ENCODE measurements at regions not wholly inside any gene's neighbourhood (a gene's known extent, or its start where the extent isn't known, plus 50 kb on each side); places are given as distances from the start of the nearest gene placed in this dataset.
"Not testable (repeated sequence)": the region's sequence is repeated elsewhere in the genome, so short reads cannot be mapped to it uniquely, and the experiment has no call there.

- H3K27me3 Mint-ChIP-seq: no peaks in the 10 kb centered on the region
- H3K4me3 Mint-ChIP-seq: no peak overlapping the region
- H3K4me1 Mint-ChIP-seq: no peaks in the 10 kb centered on the region
Measured at GRCh38 chr12:74641694-74642093, 104.1 kb downstream of the ATXN7L3B start.

GRCh38 chr12:74644681-74645080 is 107.0 kb downstream of the ATXN7L3B start:
- H3K4me3 Mint-ChIP-seq: no peak overlapping the region
- H3K27me3 Mint-ChIP-seq: no peaks in the 10 kb centered on the region
- H3K4me1 Mint-ChIP-seq: no peaks in the 10 kb centered on the region
- H3K27ac Mint-ChIP-seq: no peak overlapping the region
- no peaks in the 10 kb centered on the region for H3K9me3 Mint-ChIP-seq
- ChIA-PET CTCF (no interaction called here), POLR2A (no interaction called here)
- no peak for DNase-seq
- H3K36me3 Mint-ChIP-seq (ENCODE audit: low read depth): no peaks in the 10 kb centered on the region

More at GRCh38 chr12:74641694-74642093, 104.1 kb downstream of the ATXN7L3B start:
- POLR2A ChIA-PET: no interaction called here
- Mint-ChIP-seq H3K27ac (no peak overlapping the region), H3K36me3 (ENCODE audit: low read depth) (no peaks in the 10 kb centered on the region), H3K9me3 (no peaks in the 10 kb centered on the region)
- CTCF ChIA-PET: no interaction called here
- no peak for DNase-seq

- Mint-ChIP-seq H3K27ac (no peak overlapping the region), H3K9me3 (no peaks in the 10 kb centered on the region), H3K27me3 (no peaks in the 10 kb centered on the region), H3K36me3 (ENCODE audit: low read depth) (no peaks in the 10 kb centered on the region), H3K4me3 (no peak overlapping the region), H3K4me1 (no peaks in the 10 kb centered on the region)
- ChIA-PET POLR2A (no interaction called here), CTCF (interaction anchor here (0.5 kb wide), 1 partner anchor 17 kb away, joined by 4 read pairs; no protein-coding TSS in a partner anchor)
- no peak for DNase-seq
Measured at GRCh38 chr12:74646831-74647230, 109.2 kb downstream of the ATXN7L3B start.

- no peak for DNase-seq
- H3K36me3 Mint-ChIP-seq (ENCODE audit: low read depth): no peaks in the 10 kb centered on the region
- no peaks in the 10 kb centered on the region for H3K4me1 Mint-ChIP-seq
- H3K27ac Mint-ChIP-seq: no peak overlapping the region
- POLR2A ChIA-PET: no interaction called here
- no peaks in the 10 kb centered on the region for H3K9me3 Mint-ChIP-seq
- no peaks in the 10 kb centered on the region for H3K27me3 Mint-ChIP-seq
- CTCF ChIA-PET: interaction anchor here (0.5 kb wide), 1 partner anchor 16 kb away, joined by 4 read pairs; no protein-coding TSS in a partner anchor
- H3K4me3 Mint-ChIP-seq: no peak overlapping the region
Measured at GRCh38 chr12:74647256-74647655, 109.6 kb downstream of the ATXN7L3B start.

GRCh38 chr12:74656251-74656650 is 118.6 kb downstream of the ATXN7L3B start:
- Mint-ChIP-seq H3K9me3 (no peaks in the 10 kb centered on the region), H3K4me1 (no peaks in the 10 kb centered on the region), H3K27ac (no peak overlapping the region), H3K4me3 (no peak overlapping the region), H3K27me3 (no peaks in the 10 kb centered on the region), H3K36me3 (ENCODE audit: low read depth) (no peaks in the 10 kb centered on the region)
- ChIA-PET CTCF (no interaction called here), POLR2A (no interaction called here)
- DNase-seq: no peak

GRCh38 chr12:74660442-74660841 is 122.8 kb downstream of the ATXN7L3B start:
- no peak for DNase-seq
- POLR2A ChIA-PET: no interaction called here
- CTCF ChIA-PET: no interaction called here
- no peak overlapping the region for H3K4me3 Mint-ChIP-seq
- no peaks in the 10 kb centered on the region for H3K4me1 Mint-ChIP-seq
- no peaks in the 10 kb centered on the region for H3K27me3 Mint-ChIP-seq
- no peak overlapping the region for H3K27ac Mint-ChIP-seq
- no peaks in the 10 kb centered on the region for H3K9me3 Mint-ChIP-seq
- no peaks in the 10 kb centered on the region for H3K36me3 Mint-ChIP-seq (ENCODE audit: low read depth)

GRCh38 chr12:74663958-74664357 is 126.3 kb downstream of the ATXN7L3B start:
- Mint-ChIP-seq H3K27me3 (no peaks in the 10 kb centered on the region), H3K27ac (no peak overlapping the region), H3K9me3 (no peaks in the 10 kb centered on the region), H3K4me1 (no peaks in the 10 kb centered on the region), H3K4me3 (no peak overlapping the region), H3K36me3 (ENCODE audit: low read depth) (no peaks in the 10 kb centered on the region)
- ChIA-PET CTCF (no interaction called here), POLR2A (no interaction called here)
- DNase-seq: no peak

- POLR2A ChIA-PET: no interaction called here
- CTCF ChIA-PET: no interaction called here
- no peaks in the 10 kb centered on the region for H3K4me1 Mint-ChIP-seq
- no peaks in the 10 kb centered on the region for H3K27me3 Mint-ChIP-seq
- DNase-seq: no peak
- H3K4me3 Mint-ChIP-seq: no peak overlapping the region
- no peaks in the 10 kb centered on the region for H3K36me3 Mint-ChIP-seq (ENCODE audit: low read depth)
- H3K9me3 Mint-ChIP-seq: no peaks in the 10 kb centered on the region
- H3K27ac Mint-ChIP-seq: no peak overlapping the region
Measured at GRCh38 chr12:74665690-74666089, 128.1 kb downstream of the ATXN7L3B start.

- no peak for DNase-seq
- no peak overlapping the region for H3K27ac Mint-ChIP-seq
- H3K4me3 Mint-ChIP-seq: no peak overlapping the region
- no peaks in the 10 kb centered on the region for H3K27me3 Mint-ChIP-seq
- no peaks in the 10 kb centered on the region for H3K36me3 Mint-ChIP-seq (ENCODE audit: low read depth)
- no peaks in the 10 kb centered on the region for H3K9me3 Mint-ChIP-seq
- ChIA-PET POLR2A (no interaction called here), CTCF (no interaction called here)
- no peaks in the 10 kb centered on the region for H3K4me1 Mint-ChIP-seq
Measured at GRCh38 chr12:74671421-74671820, 133.8 kb downstream of the ATXN7L3B start.

GRCh38 chr12:74676955-74677354 is 139.3 kb downstream of the ATXN7L3B start:
- CTCF ChIA-PET; H3K4me1 Mint-ChIP-seq; H3K27ac Mint-ChIP-seq; H3K27me3 Mint-ChIP-seq; H3K36me3 Mint-ChIP-seq (ENCODE audit: low read depth); H3K9me3 Mint-ChIP-seq; POLR2A ChIA-PET; H3K4me3 Mint-ChIP-seq; DNase-seq: not testable (repeated sequence)

GRCh38 chr12:74685385-74685784 is 147.8 kb downstream of the ATXN7L3B start:
- Mint-ChIP-seq H3K27ac (no peak overlapping the region), H3K36me3 (ENCODE audit: low read depth) (no peaks in the 10 kb centered on the region), H3K4me1 (no peaks in the 10 kb centered on the region), H3K4me3 (no peak overlapping the region), H3K9me3 (no peaks in the 10 kb centered on the region), H3K27me3 (peaks cover 1% of the 10 kb centered on the region)
- ChIA-PET POLR2A (no interaction called here), CTCF (no interaction called here)
- DNase-seq: no peak

GRCh38 chr12:74689071-74689655 is 151.5 kb downstream of the ATXN7L3B start:
- ChIA-PET POLR2A (no interaction called here), CTCF (no interaction called here)
- Mint-ChIP-seq H3K9me3 (no peaks in the 10 kb centered on the region), H3K36me3 (ENCODE audit: low read depth) (no peaks in the 10 kb centered on the region), H3K4me3 (no peak overlapping the region), H3K27me3 (peaks cover 1% of the 10 kb centered on the region), H3K27ac (no peak overlapping the region), H3K4me1 (no peaks in the 10 kb centered on the region)
- DNase-seq: no peak

- DNase-seq: no peak
- H3K36me3 Mint-ChIP-seq (ENCODE audit: low read depth): no peaks in the 10 kb centered on the region
- no peaks in the 10 kb centered on the region for H3K9me3 Mint-ChIP-seq
- H3K4me3 Mint-ChIP-seq: no peak overlapping the region
- H3K4me1 Mint-ChIP-seq: no peaks in the 10 kb centered on the region
- no peak overlapping the region for H3K27ac Mint-ChIP-seq
- CTCF ChIA-PET: no interaction called here
- no peaks in the 10 kb centered on the region for H3K27me3 Mint-ChIP-seq
- POLR2A ChIA-PET: no interaction called here
Measured at GRCh38 chr12:74689929-74690328, 152.3 kb downstream of the ATXN7L3B start.

- Mint-ChIP-seq H3K27me3 (no peaks in the 10 kb centered on the region), H3K27ac (no peak overlapping the region), H3K9me3 (no peaks in the 10 kb centered on the region), H3K4me3 (no peak overlapping the region), H3K4me1 (no peaks in the 10 kb centered on the region), H3K36me3 (ENCODE audit: low read depth) (no peaks in the 10 kb centered on the region)
- ChIA-PET CTCF (no interaction called here), POLR2A (no interaction called here)
- DNase-seq: no peak
Measured at GRCh38 chr12:74719447-74719846, 181.8 kb downstream of the ATXN7L3B start.

GRCh38 chr12:74722709-74723108 is 185.1 kb downstream of the ATXN7L3B start:
- DNase-seq: no peak
- ChIA-PET CTCF (no interaction called here), POLR2A (no interaction called here)
- no peak overlapping the region for H3K27ac Mint-ChIP-seq
- H3K4me1 Mint-ChIP-seq: no peaks in the 10 kb centered on the region
- no peaks in the 10 kb centered on the region for H3K27me3 Mint-ChIP-seq
- no peaks in the 10 kb centered on the region for H3K36me3 Mint-ChIP-seq (ENCODE audit: low read depth)
- no peak overlapping the region for H3K4me3 Mint-ChIP-seq
- H3K9me3 Mint-ChIP-seq: no peaks in the 10 kb centered on the region

All from activated CD4-positive, alpha-beta memory T cell treated with anti-CD3 and anti-CD28 coated beads, Interleukin-2, amount 10 ng/mL, durations not matched to agents 7 days and 5 days (primary cell).